SU-DHL-6 (cell line): ENCODE measurements at regions not wholly inside any gene's neighbourhood (a gene's known extent, or its start where the extent isn't known, plus 50 kb on each side); places are given as distances from the start of the nearest gene placed in this dataset.

Source experiments
- CTCF ChIP-seq: fragments of 200-600 bp; sonication (generic); IDR thresholded peaks from one replicate; pipeline ENCODE4 v1.5.1; 2017; ENCODE audit warnings: antibody characterized with exemption, mild to moderate bottlenecking, low read length, moderate library complexity; ENCODE audit not compliant: insufficient read depth, poor library complexity, severe bottlenecking
- EZH2phosphoT487 ChIP-seq: fragments of 200-600 bp; sonication (generic), shearing (Covaris generic); conservative IDR thresholded peaks from 2 replicates; pipeline ENCODE4 v1.6.1; 2018; ENCODE audit warnings: mild to moderate bottlenecking, antibody characterized with exemption, low read length, moderate library complexity, mixed read lengths

GRCh38 chr1:42008264-42008663, 89.5 kb upstream of the HIVEP3 start:
- no peak for TF ChIP-seq CTCF
- TF ChIP-seq EZH2phosphoT487, result no peak
